GM23338 (cell line): ENCODE measurements at regions not wholly inside any gene's neighbourhood (a gene's known extent, or its start where the extent isn't known, plus 50 kb on each side); places are given as distances from the start of the nearest gene placed in this dataset.

Experiments
- ATAC-seq: fragments of 200-7000 bp; cut with Tn5 transposase; 3 replicates; pipeline ENCODE4 v1.9.1; 2020
- DNase-seq: peaks from one replicate; pipeline ENCODE4 v3.0.0-alpha.2; 2015; ENCODE audit warnings: low spot score
- H2AFZ ChIP-seq: fragments of 200-600 bp; sonication (generic); 2 replicates; pipeline ENCODE4 v1.8.0; 2016; ENCODE audit warnings: antibody characterized with exemption, mild to moderate bottlenecking, moderate library complexity
- H3F3A ChIP-seq: fragments of 200-600 bp; sonication (generic); replicated peaks from 2 replicates; pipeline ENCODE4 v1.8.0; 2017; ENCODE audit warnings: antibody characterized with exemption, mixed run types, low read depth
- H3K27ac ChIP-seq: fragments of 200-600 bp; sonication (generic); 2 replicates; pipeline ENCODE4 v1.6.1; 2016; ENCODE audit warnings: low read depth
- H3K27me3 ChIP-seq: fragments of 200-600 bp; sonication (generic); 2 replicates; pipeline ENCODE4 v1.8.0; 2016; ENCODE audit warnings: mild to moderate bottlenecking, mixed run types, moderate library complexity; ENCODE audit not compliant: insufficient read depth
- H3K36me3 ChIP-seq: fragments of 200-600 bp; sonication (generic); 2 replicates; pipeline ENCODE4 v1.8.0; 2016; ENCODE audit warnings: mild to moderate bottlenecking; ENCODE audit not compliant: insufficient read depth
- H3K4me1 ChIP-seq: fragments of 200-600 bp; sonication (generic); 2 replicates; pipeline ENCODE4 v1.8.0; 2016; ENCODE audit warnings: mild to moderate bottlenecking, moderate library complexity; ENCODE audit not compliant: insufficient read depth
- H3K4me2 ChIP-seq: fragments of 200-600 bp; sonication (generic); 2 replicates; pipeline ENCODE4 v1.7.1; 2017; ENCODE audit warnings: mixed run types
- H3K4me3 ChIP-seq: fragments of 200-600 bp; sonication (generic); 2 replicates; pipeline ENCODE4 v1.6.1; 2016; ENCODE audit warnings: mixed run types
- H3K79me2 ChIP-seq: fragments of 200-600 bp; sonication (generic); replicated peaks from 2 replicates; pipeline ENCODE4 v1.8.0; 2017; ENCODE audit warnings: mild to moderate bottlenecking; ENCODE audit not compliant: insufficient read depth
- H3K9me2 ChIP-seq: fragments of 200-600 bp; sonication (generic); 2 replicates; pipeline ENCODE4 v1.8.0; 2017; ENCODE audit not compliant: insufficient read depth
- H4K20me1 ChIP-seq: fragments of 200-600 bp; sonication (generic); replicated peaks from 2 replicates; pipeline ENCODE4 v1.8.0; 2017; ENCODE audit warnings: mild to moderate bottlenecking; ENCODE audit not compliant: insufficient read depth
- H3K27ac Mint-ChIP-seq: 2 replicates; pipeline ENCODE4 v1.8.0; 2020; ENCODE audit warnings: inconsistent platforms, mild to moderate bottlenecking, moderate library complexity, mixed read lengths
- H3K27me3 Mint-ChIP-seq: 3 replicates; pipeline ENCODE4 v1.8.0; 2022; ENCODE audit warnings: low read depth, mild to moderate bottlenecking, moderate library complexity, mixed read lengths, inconsistent platforms; ENCODE audit not compliant: insufficient read depth, poor library complexity
- H3K36me3 Mint-ChIP-seq: 3 replicates; pipeline ENCODE4 v1.8.0; 2021; ENCODE audit warnings: low read depth, mild to moderate bottlenecking, inconsistent platforms, moderate library complexity, mixed read lengths
- H3K4me1 Mint-ChIP-seq: 3 replicates; pipeline ENCODE4 v1.8.0; 2020; ENCODE audit warnings: mild to moderate bottlenecking, inconsistent platforms, mixed read lengths
- H3K4me3 Mint-ChIP-seq: 3 replicates; pipeline ENCODE4 v1.8.0; 2021; ENCODE audit warnings: moderate library complexity, mild to moderate bottlenecking, inconsistent platforms, mixed read lengths
- H3K9me3 Mint-ChIP-seq: 3 replicates; pipeline ENCODE4 v1.8.0; 2020; ENCODE audit warnings: moderate library complexity, mild to moderate bottlenecking, inconsistent platforms, mixed read lengths
- CREB1 ChIP-seq: fragments of 250-450 bp; sonication (Bioruptor Pico); IDR thresholded peaks from 2 replicates; pipeline ENCODE4 v1.5.0; 2020; ENCODE audit warnings: low read depth, mild to moderate bottlenecking, moderate library complexity
- EZH2 ChIP-seq: fragments of 200-600 bp; sonication (generic); IDR thresholded peaks from one replicate; pipeline ENCODE4 v1.8.0; 2017; ENCODE audit warnings: antibody characterized with exemption, mild to moderate bottlenecking, low read depth; ENCODE audit not compliant: unreplicated experiment
- EZH2phosphoT487 ChIP-seq: fragments of 200-600 bp; sonication (generic); IDR thresholded peaks from one replicate; pipeline ENCODE4 v1.8.1; 2018; ENCODE audit warnings: antibody characterized with exemption; ENCODE audit not compliant: unreplicated experiment
- JUNB ChIP-seq: IDR thresholded peaks from one replicate; pipeline ENCODE4 v1.6.1; 2016; ENCODE audit warnings: antibody characterized with exemption; ENCODE audit not compliant: unreplicated experiment
- NANOG ChIP-seq: IDR thresholded peaks from 2 replicates; pipeline ENCODE4 v1.6.1; 2016; ENCODE audit warnings: antibody characterized with exemption, borderline replicate concordance
- POLR2AphosphoS5 ChIP-seq: IDR thresholded peaks from 2 replicates; pipeline ENCODE4 v1.6.1; 2016; ENCODE audit warnings: antibody characterized with exemption, low read depth
- STAT1 ChIP-seq: IDR thresholded peaks from one replicate; pipeline ENCODE4 v1.6.1; 2016; ENCODE audit warnings: antibody characterized with exemption; ENCODE audit not compliant: unreplicated experiment
- ZNF114 ChIP-seq: fragments of 250-450 bp; sonication (Bioruptor Pico); IDR thresholded peaks from 2 replicates; pipeline ENCODE4 v1.5.0; 2020; ENCODE audit warnings: mild to moderate bottlenecking, moderate library complexity
- ZNF331 ChIP-seq: fragments of 250-450 bp; sonication (Bioruptor Pico); IDR thresholded peaks from 2 replicates; pipeline ENCODE4 v1.5.0; 2020; ENCODE audit warnings: low read depth, mild to moderate bottlenecking, moderate library complexity
- TF ChIP-seq, protein P1 (sequence below): IDR thresholded peaks from 2 replicates; pipeline ENCODE4 v1.6.1; 2016; ENCODE audit warnings: antibody characterized with exemption
- TF ChIP-seq, protein P2 (sequence below): fragments of 250-450 bp; sonication (Bioruptor Pico); IDR thresholded peaks from 2 replicates; pipeline ENCODE4 v1.5.0; 2020; ENCODE audit warnings: mild to moderate bottlenecking, moderate library complexity
- TF ChIP-seq, protein P3 (sequence below): IDR thresholded peaks from one replicate; pipeline ENCODE4 v1.6.1; 2018; ENCODE audit warnings: antibody characterized with exemption; ENCODE audit not compliant: unreplicated experiment
- TF ChIP-seq, protein P4 (sequence below), 2 experiments: fragments of 200-600 bp in 1 of 2; sonication (generic) in 1 of 2; conservative IDR thresholded peaks; 2 replicates each; pipeline versions ENCODE4 v1.5.1 to v1.6.1; 2016 to 2017; ENCODE audit warnings: antibody characterized with exemption in 2 of 2, low read depth in 2 of 2, mild to moderate bottlenecking in 2 of 2, moderate library complexity in 1 of 2

DNA sequence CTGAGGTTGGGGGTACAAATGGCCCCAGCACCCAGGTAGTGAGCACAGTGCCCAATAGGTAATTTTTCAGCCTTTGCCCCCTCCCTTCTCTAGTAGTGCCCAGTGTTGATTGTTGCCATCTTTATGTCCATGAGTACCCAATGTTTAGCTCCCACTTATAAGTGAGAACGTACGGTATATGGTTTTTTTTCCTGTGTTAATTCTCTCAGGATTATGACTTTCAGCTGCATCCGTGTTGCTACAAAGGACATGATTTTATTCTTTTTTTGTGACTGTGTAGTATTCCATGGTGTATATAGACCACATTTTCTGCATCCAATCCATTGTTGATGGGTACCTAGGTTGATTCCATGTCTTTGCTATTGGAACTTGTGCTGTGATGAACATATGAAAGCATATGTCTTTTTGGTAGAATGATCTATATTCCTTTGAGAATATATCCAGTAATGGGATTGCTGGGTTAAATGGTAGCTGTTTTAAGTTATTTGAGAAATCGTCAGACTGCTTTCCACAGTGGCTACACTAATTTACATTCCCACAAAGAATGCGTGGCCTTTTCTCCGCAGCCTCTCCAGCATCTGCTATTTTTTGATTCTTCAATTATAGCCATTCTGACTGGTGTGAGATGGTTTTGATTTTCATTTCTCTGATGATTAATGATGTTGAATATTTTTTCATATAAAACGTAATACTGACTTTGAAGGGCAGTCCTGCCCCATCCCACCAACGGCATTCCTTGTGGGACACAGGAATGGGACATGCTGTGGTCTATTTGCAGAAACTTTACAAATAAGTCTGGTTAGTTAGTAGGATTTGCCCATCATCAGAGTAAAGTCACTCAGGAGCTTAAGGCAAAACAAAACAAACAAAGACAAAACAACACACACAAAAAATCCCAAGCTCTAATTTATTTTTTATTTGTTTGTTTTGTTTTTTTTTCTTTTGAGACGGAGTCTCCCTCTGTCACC is 135.0 kb downstream of the MYCN start:
- TF ChIP-seq NANOG, result no peak
- TF ChIP-seq ZNF331 (CRISPR knock-in tag), result no peak
- TF ChIP-seq, protein P1, sequence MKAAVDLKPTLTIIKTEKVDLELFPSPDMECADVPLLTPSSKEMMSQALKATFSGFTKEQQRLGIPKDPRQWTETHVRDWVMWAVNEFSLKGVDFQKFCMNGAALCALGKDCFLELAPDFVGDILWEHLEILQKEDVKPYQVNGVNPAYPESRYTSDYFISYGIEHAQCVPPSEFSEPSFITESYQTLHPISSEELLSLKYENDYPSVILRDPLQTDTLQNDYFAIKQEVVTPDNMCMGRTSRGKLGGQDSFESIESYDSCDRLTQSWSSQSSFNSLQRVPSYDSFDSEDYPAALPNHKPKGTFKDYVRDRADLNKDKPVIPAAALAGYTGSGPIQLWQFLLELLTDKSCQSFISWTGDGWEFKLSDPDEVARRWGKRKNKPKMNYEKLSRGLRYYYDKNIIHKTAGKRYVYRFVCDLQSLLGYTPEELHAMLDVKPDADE, result no peak
- no peak for TF ChIP-seq EZH2
- TF ChIP-seq CREB1 (CRISPR knock-in tag), result no peak
- TF ChIP-seq, protein P2, sequence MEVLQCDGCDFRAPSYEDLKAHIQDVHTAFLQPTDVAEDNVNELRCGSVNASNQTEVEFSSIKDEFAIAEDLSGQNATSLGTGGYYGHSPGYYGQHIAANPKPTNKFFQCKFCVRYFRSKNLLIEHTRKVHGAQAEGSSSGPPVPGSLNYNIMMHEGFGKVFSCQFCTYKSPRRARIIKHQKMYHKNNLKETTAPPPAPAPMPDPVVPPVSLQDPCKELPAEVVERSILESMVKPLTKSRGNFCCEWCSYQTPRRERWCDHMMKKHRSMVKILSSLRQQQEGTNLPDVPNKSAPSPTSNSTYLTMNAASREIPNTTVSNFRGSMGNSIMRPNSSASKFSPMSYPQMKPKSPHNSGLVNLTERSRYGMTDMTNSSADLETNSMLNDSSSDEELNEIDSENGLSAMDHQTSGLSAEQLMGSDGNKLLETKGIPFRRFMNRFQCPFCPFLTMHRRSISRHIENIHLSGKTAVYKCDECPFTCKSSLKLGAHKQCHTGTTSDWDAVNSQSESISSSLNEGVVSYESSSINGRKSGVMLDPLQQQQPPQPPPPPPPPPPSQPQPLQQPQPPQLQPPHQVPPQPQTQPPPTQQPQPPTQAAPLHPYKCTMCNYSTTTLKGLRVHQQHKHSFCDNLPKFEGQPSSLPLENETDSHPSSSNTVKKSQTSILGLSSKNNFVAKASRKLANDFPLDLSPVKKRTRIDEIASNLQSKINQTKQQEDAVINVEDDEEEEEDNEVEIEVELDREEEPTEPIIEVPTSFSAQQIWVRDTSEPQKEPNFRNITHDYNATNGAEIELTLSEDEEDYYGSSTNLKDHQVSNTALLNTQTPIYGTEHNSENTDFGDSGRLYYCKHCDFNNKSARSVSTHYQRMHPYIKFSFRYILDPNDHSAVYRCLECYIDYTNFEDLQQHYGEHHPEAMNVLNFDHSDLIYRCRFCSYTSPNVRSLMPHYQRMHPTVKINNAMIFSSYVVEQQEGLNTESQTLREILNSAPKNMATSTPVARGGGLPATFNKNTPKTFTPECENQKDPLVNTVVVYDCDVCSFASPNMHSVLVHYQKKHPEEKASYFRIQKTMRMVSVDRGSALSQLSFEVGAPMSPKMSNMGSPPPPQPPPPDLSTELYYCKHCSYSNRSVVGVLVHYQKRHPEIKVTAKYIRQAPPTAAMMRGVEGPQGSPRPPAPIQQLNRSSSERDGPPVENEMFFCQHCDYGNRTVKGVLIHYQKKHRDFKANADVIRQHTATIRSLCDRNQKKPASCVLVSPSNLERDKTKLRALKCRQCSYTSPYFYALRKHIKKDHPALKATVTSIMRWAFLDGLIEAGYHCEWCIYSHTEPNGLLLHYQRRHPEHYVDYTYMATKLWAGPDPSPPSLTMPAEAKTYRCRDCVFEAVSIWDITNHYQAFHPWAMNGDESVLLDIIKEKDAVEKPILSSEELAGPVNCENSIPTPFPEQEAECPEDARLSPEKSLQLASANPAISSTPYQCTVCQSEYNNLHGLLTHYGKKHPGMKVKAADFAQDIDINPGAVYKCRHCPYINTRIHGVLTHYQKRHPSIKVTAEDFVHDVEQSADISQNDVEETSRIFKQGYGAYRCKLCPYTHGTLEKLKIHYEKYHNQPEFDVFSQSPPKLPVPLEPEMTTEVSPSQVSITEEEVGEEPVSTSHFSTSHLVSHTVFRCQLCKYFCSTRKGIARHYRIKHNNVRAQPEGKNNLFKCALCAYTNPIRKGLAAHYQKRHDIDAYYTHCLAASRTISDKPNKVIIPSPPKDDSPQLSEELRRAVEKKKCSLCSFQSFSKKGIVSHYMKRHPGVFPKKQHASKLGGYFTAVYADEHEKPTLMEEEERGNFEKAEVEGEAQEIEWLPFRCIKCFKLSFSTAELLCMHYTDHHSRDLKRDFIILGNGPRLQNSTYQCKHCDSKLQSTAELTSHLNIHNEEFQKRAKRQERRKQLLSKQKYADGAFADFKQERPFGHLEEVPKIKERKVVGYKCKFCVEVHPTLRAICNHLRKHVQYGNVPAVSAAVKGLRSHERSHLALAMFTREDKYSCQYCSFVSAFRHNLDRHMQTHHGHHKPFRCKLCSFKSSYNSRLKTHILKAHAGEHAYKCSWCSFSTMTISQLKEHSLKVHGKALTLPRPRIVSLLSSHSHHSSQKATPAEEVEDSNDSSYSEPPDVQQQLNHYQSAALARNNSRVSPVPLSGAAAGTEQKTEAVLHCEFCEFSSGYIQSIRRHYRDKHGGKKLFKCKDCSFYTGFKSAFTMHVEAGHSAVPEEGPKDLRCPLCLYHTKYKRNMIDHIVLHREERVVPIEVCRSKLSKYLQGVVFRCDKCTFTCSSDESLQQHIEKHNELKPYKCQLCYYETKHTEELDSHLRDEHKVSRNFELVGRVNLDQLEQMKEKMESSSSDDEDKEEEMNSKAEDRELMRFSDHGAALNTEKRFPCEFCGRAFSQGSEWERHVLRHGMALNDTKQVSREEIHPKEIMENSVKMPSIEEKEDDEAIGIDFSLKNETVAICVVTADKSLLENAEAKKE, result no peak
- no peak for TF ChIP-seq EZH2phosphoT487
- no peak for TF ChIP-seq JUNB
- TF ChIP-seq STAT1, result no peak
- TF ChIP-seq, protein P3, sequence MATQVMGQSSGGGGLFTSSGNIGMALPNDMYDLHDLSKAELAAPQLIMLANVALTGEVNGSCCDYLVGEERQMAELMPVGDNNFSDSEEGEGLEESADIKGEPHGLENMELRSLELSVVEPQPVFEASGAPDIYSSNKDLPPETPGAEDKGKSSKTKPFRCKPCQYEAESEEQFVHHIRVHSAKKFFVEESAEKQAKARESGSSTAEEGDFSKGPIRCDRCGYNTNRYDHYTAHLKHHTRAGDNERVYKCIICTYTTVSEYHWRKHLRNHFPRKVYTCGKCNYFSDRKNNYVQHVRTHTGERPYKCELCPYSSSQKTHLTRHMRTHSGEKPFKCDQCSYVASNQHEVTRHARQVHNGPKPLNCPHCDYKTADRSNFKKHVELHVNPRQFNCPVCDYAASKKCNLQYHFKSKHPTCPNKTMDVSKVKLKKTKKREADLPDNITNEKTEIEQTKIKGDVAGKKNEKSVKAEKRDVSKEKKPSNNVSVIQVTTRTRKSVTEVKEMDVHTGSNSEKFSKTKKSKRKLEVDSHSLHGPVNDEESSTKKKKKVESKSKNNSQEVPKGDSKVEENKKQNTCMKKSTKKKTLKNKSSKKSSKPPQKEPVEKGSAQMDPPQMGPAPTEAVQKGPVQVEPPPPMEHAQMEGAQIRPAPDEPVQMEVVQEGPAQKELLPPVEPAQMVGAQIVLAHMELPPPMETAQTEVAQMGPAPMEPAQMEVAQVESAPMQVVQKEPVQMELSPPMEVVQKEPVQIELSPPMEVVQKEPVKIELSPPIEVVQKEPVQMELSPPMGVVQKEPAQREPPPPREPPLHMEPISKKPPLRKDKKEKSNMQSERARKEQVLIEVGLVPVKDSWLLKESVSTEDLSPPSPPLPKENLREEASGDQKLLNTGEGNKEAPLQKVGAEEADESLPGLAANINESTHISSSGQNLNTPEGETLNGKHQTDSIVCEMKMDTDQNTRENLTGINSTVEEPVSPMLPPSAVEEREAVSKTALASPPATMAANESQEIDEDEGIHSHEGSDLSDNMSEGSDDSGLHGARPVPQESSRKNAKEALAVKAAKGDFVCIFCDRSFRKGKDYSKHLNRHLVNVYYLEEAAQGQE, result no peak
- TF ChIP-seq ZNF114 (CRISPR knock-in tag), result no peak
- TF ChIP-seq, protein P4, sequence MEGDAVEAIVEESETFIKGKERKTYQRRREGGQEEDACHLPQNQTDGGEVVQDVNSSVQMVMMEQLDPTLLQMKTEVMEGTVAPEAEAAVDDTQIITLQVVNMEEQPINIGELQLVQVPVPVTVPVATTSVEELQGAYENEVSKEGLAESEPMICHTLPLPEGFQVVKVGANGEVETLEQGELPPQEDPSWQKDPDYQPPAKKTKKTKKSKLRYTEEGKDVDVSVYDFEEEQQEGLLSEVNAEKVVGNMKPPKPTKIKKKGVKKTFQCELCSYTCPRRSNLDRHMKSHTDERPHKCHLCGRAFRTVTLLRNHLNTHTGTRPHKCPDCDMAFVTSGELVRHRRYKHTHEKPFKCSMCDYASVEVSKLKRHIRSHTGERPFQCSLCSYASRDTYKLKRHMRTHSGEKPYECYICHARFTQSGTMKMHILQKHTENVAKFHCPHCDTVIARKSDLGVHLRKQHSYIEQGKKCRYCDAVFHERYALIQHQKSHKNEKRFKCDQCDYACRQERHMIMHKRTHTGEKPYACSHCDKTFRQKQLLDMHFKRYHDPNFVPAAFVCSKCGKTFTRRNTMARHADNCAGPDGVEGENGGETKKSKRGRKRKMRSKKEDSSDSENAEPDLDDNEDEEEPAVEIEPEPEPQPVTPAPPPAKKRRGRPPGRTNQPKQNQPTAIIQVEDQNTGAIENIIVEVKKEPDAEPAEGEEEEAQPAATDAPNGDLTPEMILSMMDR (conservative IDR thresholded peaks at IDR 0.05; ENCODE audit: low read depth in 2 of 2), result no peak
- no peak for TF ChIP-seq POLR2AphosphoS5
- peaks cover 2% of the 10 kb centered on the region; the same call in 2 of the 3 replicates for H3K36me3 Mint-ChIP-seq
- peaks cover 15% of the 10 kb centered on the region for H3K4me1 Mint-ChIP-seq
- 0 out of 2 replicates have a peak, but pooled peaks cover 10% of the 10 kb centered on the region for H3K9me2 ChIP-seq
- H3K4me3 ChIP-seq, result no peak overlapping the region
- H3K27ac Mint-ChIP-seq, result no peak overlapping the region
- peaks cover 10% of the 10 kb centered on the region for H3K27me3 Mint-ChIP-seq
- no peaks in the 10 kb centered on the region for H3K36me3 ChIP-seq
- H3K27ac ChIP-seq, result no peak overlapping the region
- no peak overlapping the region for H3K4me2 ChIP-seq
- no peaks in the 10 kb centered on the region for H3F3A ChIP-seq
- H3K4me1 ChIP-seq, result 0 out of 2 replicates have a peak, but pooled peaks cover 10% of the 10 kb centered on the region
- no peak for DNase-seq
- H4K20me1 ChIP-seq, result no peaks in the 10 kb centered on the region
- no peak overlapping the region for H2AFZ ChIP-seq
- no peak for ATAC-seq
- H3K4me3 Mint-ChIP-seq, result no peak overlapping the region
- peaks cover 3% of the 10 kb centered on the region; the same call in 2 of the 3 replicates for H3K9me3 Mint-ChIP-seq
- H3K79me2 ChIP-seq, result no peaks in the 10 kb centered on the region
- H3K27me3 ChIP-seq, result no peaks in the 10 kb centered on the region
